Trophoblast cell (in vitro differentiated cells and primary cell): ENCODE measurements at regions not wholly inside any gene's neighbourhood (a gene's known extent, or its start where the extent isn't known, plus 50 kb on each side); places are given as distances from the start of the nearest gene placed in this dataset.
"Not testable (repeated sequence)": the region's sequence is repeated elsewhere in the genome, so short reads cannot be mapped to it uniquely, and the experiment has no call there.

Experiments used
- DNase-seq, 2 donors: peaks; one replicate each; pipeline ENCODE4 v3.0.0-alpha.2; 2016
- H2AFZ ChIP-seq: 2 replicates; pipeline ENCODE4 v1.6.1; 2013; ENCODE audit warnings: low read length, moderate library complexity, mild to moderate bottlenecking; ENCODE audit not compliant: insufficient read depth, poor library complexity
- H2AK5ac ChIP-seq: 2 replicates; pipeline ENCODE4 v1.6.1; 2013; ENCODE audit warnings: mild to moderate bottlenecking, low read length
- H2BK120ac ChIP-seq: 2 replicates; pipeline ENCODE4 v1.6.1; 2013; ENCODE audit warnings: low read length, mild to moderate bottlenecking, moderate library complexity; ENCODE audit not compliant: insufficient read depth, poor library complexity
- H2BK12ac ChIP-seq: 2 replicates; pipeline ENCODE4 v1.6.1; 2013; ENCODE audit warnings: mild to moderate bottlenecking, low read length, moderate library complexity
- H2BK5ac ChIP-seq: 2 replicates; pipeline ENCODE4 v1.6.1; 2013; ENCODE audit warnings: low read length, low read depth, moderate library complexity, mild to moderate bottlenecking; ENCODE audit not compliant: poor library complexity
- H3K14ac ChIP-seq: 2 replicates; pipeline ENCODE4 v1.6.1; 2013; ENCODE audit warnings: mild to moderate bottlenecking, low read length
- H3K18ac ChIP-seq: 2 replicates; pipeline ENCODE4 v1.6.1; 2013; ENCODE audit warnings: mild to moderate bottlenecking, low read length
- H3K23ac ChIP-seq: 2 replicates; pipeline ENCODE4 v1.6.1; 2013; ENCODE audit warnings: low read length
- H3K27ac ChIP-seq: 2 replicates; pipeline ENCODE4 v1.5.1; 2013; ENCODE audit warnings: low read depth, mild to moderate bottlenecking, inconsistent platforms, low read length, moderate library complexity
- H3K27me3 ChIP-seq: 2 replicates; pipeline ENCODE4 v1.6.1; 2013; ENCODE audit warnings: inconsistent platforms, mild to moderate bottlenecking, low read length, moderate library complexity; ENCODE audit not compliant: insufficient read depth
- H3K36me3 ChIP-seq, 2 experiments: 1 replicate in 1 of 2; 2 replicates in 1 of 2; pipeline ENCODE4 v1.6.1; 2013; ENCODE audit warnings: low read length in 2 of 2, mild to moderate bottlenecking in 2 of 2, moderate library complexity in 1 of 2; ENCODE audit not compliant: insufficient read depth in 2 of 2, control insufficient read depth in 1 of 2
- H3K4ac ChIP-seq: 2 replicates; pipeline ENCODE4 v1.6.1; 2013; ENCODE audit warnings: low read depth, mild to moderate bottlenecking, low read length, moderate library complexity
- H3K4me1 ChIP-seq, 2 experiments: 1 replicate in 1 of 2; 2 replicates in 1 of 2; pipeline ENCODE4 v1.6.1; 2013; ENCODE audit warnings: low read length in 2 of 2, mild to moderate bottlenecking in 2 of 2, moderate library complexity in 1 of 2; ENCODE audit not compliant: insufficient read depth in 2 of 2, control insufficient read depth in 1 of 2
- H3K4me2 ChIP-seq: 2 replicates; pipeline ENCODE4 v1.6.1; 2013; ENCODE audit warnings: inconsistent platforms, mild to moderate bottlenecking, low read length, moderate library complexity
- H3K4me3 ChIP-seq: 2 replicates; pipeline ENCODE4 v1.5.1; 2013; ENCODE audit warnings: mild to moderate bottlenecking, low read depth, low read length, inconsistent platforms
- H3K79me1 ChIP-seq: one replicate; pipeline ENCODE4 v1.6.1; 2013; ENCODE audit warnings: low read length
- H3K79me2 ChIP-seq: 2 replicates; pipeline ENCODE4 v1.6.1; 2013; ENCODE audit warnings: low read length, mild to moderate bottlenecking; ENCODE audit not compliant: control insufficient read depth, insufficient read depth, poor library complexity
- H3K9ac ChIP-seq: 2 replicates; pipeline ENCODE4 v1.6.1; 2013; ENCODE audit warnings: mild to moderate bottlenecking, low read length
- H3K9me3 ChIP-seq: 2 replicates; pipeline ENCODE4 v1.6.1; 2013; ENCODE audit warnings: low read depth, mild to moderate bottlenecking, control low read depth, inconsistent platforms, low read length; ENCODE audit not compliant: insufficient read depth
- H4K12ac ChIP-seq: 2 replicates; pipeline ENCODE4 v1.6.1; 2013; ENCODE audit warnings: low read depth, mild to moderate bottlenecking, low read length, moderate library complexity
- H4K8ac ChIP-seq: 2 replicates; pipeline ENCODE4 v1.6.1; 2013; ENCODE audit warnings: low read depth, mild to moderate bottlenecking, low read length, moderate library complexity
- H4K91ac ChIP-seq: one replicate; pipeline ENCODE4 v1.6.1; 2013; ENCODE audit warnings: low read depth, mild to moderate bottlenecking, low read length, moderate library complexity
- WGBS: extraction: QIAGEN DNeasy Blood & Tissue Kit; methylation state at CpG from one replicate; pipeline ENCODE4 v1.1.7; 2013; ENCODE audit warnings: missing lambda C conversion rate; ENCODE audit not compliant: insufficient read length, insufficient coverage; ENCODE audit errors: extremely low coverage; 5-methylcytosine and 5-hydroxymethylcytosine counted together

- H4K8ac ChIP-seq, result no peak overlapping the region
- H2BK120ac ChIP-seq, result no peak overlapping the region
- H3K4me3 ChIP-seq, result no peak overlapping the region
- no peaks in the 10 kb centered on the region for H3K36me3 ChIP-seq
- no peak overlapping the region for H2BK5ac ChIP-seq
- no peak overlapping the region for H3K4ac ChIP-seq
- no CpG with 5 or more reads among the region's 6 CpGs for WGBS
- H2AFZ ChIP-seq, result no peak overlapping the region
- H3K79me2 ChIP-seq, result no peaks in the 10 kb centered on the region
- no peak overlapping the region for H4K12ac ChIP-seq
- no peak overlapping the region for H3K9ac ChIP-seq
- H3K18ac ChIP-seq, result no peak overlapping the region
- H3K9me3 ChIP-seq, result no peaks in the 10 kb centered on the region
- H3K14ac ChIP-seq, result no peak overlapping the region
- H3K27ac ChIP-seq, result no peak overlapping the region
- H3K79me1 ChIP-seq, result no peaks in the 10 kb centered on the region
- no peak overlapping the region for H3K23ac ChIP-seq
- H3K4me1 ChIP-seq, result no peaks in the 10 kb centered on the region
- H3K27me3 ChIP-seq, result no peaks in the 10 kb centered on the region
- no peak overlapping the region for H2AK5ac ChIP-seq
- no peak overlapping the region for H4K91ac ChIP-seq
- no peak overlapping the region for H2BK12ac ChIP-seq
- no peak for DNase-seq
- H3K4me2 ChIP-seq, result no peak overlapping the region
Observed at GRCh38 chr3:157856078-157856939, 249.9 kb downstream of the SHOX2 start.

GRCh38 chr3:157845839-157846238, 260.4 kb downstream of the SHOX2 start:
- not testable (repeated sequence) for H2AFZ ChIP-seq, H3K79me2 ChIP-seq, H3K4me2 ChIP-seq, H3K23ac ChIP-seq, H3K4ac ChIP-seq, H3K9me3 ChIP-seq, H2BK5ac ChIP-seq, H2BK120ac ChIP-seq, H4K91ac ChIP-seq, H3K4me3 ChIP-seq, H2BK12ac ChIP-seq, H3K14ac ChIP-seq, H3K27ac ChIP-seq, H3K9ac ChIP-seq, H4K12ac ChIP-seq, H3K18ac ChIP-seq, H4K8ac ChIP-seq, H3K4me1 ChIP-seq, DNase-seq, H3K79me1 ChIP-seq, H3K36me3 ChIP-seq, H2AK5ac ChIP-seq, H3K27me3 ChIP-seq
- 100% methylated on average over 1 of the region's 7 CpGs for WGBS

- Histone ChIP-seq H4K91ac (no peak overlapping the region), H3K18ac (no peak overlapping the region), H3K4me2 (no peak overlapping the region), H2AK5ac (no peak overlapping the region), H3K14ac (no peak overlapping the region), H3K79me1 (no peaks in the 10 kb centered on the region), H3K4me1 (no peaks in the 10 kb centered on the region), H3K4ac (no peak overlapping the region), H3K36me3 (no peaks in the 10 kb centered on the region), H3K9ac (no peak overlapping the region), H3K23ac (no peak overlapping the region), H2AFZ (no peak overlapping the region), H2BK5ac (no peak overlapping the region), H3K27me3 (no peaks in the 10 kb centered on the region), H4K12ac (no peak overlapping the region), H2BK12ac (no peak overlapping the region), H3K79me2 (no peaks in the 10 kb centered on the region), H3K27ac (no peak overlapping the region), H4K8ac (no peak overlapping the region), H2BK120ac (no peak overlapping the region), H3K9me3 (no peaks in the 10 kb centered on the region), H3K4me3 (no peak overlapping the region)
- DNase-seq, result no peak
- WGBS, result no CpG with 5 or more reads among the region's 4 CpGs
Observed at GRCh38 chr3:157844800-157845565, 261.2 kb downstream of the SHOX2 start.

- H3K9me3 ChIP-seq, result no peaks in the 10 kb centered on the region
- H4K12ac ChIP-seq, result no peak overlapping the region
- H3K18ac ChIP-seq, result no peak overlapping the region
- H2BK5ac ChIP-seq, result no peak overlapping the region
- H2AFZ ChIP-seq, result no peak overlapping the region
- H2AK5ac ChIP-seq, result no peak overlapping the region
- H3K23ac ChIP-seq, result no peak overlapping the region
- H3K36me3 ChIP-seq, result no peaks in the 10 kb centered on the region
- H3K27ac ChIP-seq, result no peak overlapping the region
- no peak overlapping the region for H4K8ac ChIP-seq
- no peaks in the 10 kb centered on the region for H3K79me1 ChIP-seq
- H3K4me3 ChIP-seq, result no peak overlapping the region
- no peak overlapping the region for H2BK120ac ChIP-seq
- H3K14ac ChIP-seq, result no peak overlapping the region
- no peak overlapping the region for H3K4ac ChIP-seq
- H3K79me2 ChIP-seq, result no peaks in the 10 kb centered on the region
- DNase-seq, result no peak
- no peak overlapping the region for H4K91ac ChIP-seq
- WGBS, result no CpG with 5 or more reads among the region's 3 CpGs
- H3K4me1 ChIP-seq, result no peaks in the 10 kb centered on the region
- no peak overlapping the region for H3K4me2 ChIP-seq
- no peak overlapping the region for H3K9ac ChIP-seq
- H2BK12ac ChIP-seq, result no peak overlapping the region
- no peaks in the 10 kb centered on the region for H3K27me3 ChIP-seq
Observed at GRCh38 chr3:157844216-157844615, 262.0 kb downstream of the SHOX2 start.
